Dedifferentiated amniotic fluid mesenchymal stem cell (primary cell): ENCODE measurements at regions not wholly inside any gene's neighbourhood (a gene's known extent, or its start where the extent isn't known, plus 50 kb on each side); places are given as distances from the start of the nearest gene placed in this dataset.
A peak's percentile ranks its signal among the peaks of the same experiment; 100 is the strongest.

ENCODE experiments used
- DNase-seq: peaks from one replicate; pipeline ENCODE4 v3.0.0-alpha.2; 2016; ENCODE audit errors: extremely low spot score

- DNase-seq, result no peak
Measured at GRCh38 chr5:87138091-87138805, 129.4 kb upstream of the RASA1 start.

GRCh38 chr5:87139795-87140194 lies 127.9 kb upstream of the RASA1 start:
- DNase-seq, result no peak

GRCh38 chr5:87141544-87141943 lies 126.1 kb upstream of the RASA1 start:
- DNase-seq, result no peak

- peak; percentile 76 for DNase-seq
Measured at GRCh38 chr5:87145853-87146252, 121.8 kb upstream of the RASA1 start.

GRCh38 chr5:87147441-87147840 lies 120.2 kb upstream of the RASA1 start:
- no peak for DNase-seq

GRCh38 chr5:87150630-87151029 lies 117.1 kb upstream of the RASA1 start:
- no peak for DNase-seq

- DNase-seq, result peak; percentile 19
Measured at GRCh38 chr5:87151547-87151946, 116.1 kb upstream of the RASA1 start.

- no peak for DNase-seq
Measured at GRCh38 chr5:87152886-87153285, 114.8 kb upstream of the RASA1 start.

- no peak for DNase-seq
Measured at GRCh38 chr5:87154191-87154590, 113.5 kb upstream of the RASA1 start.

- DNase-seq, result no peak
Measured at GRCh38 chr5:87155106-87155505, 112.6 kb upstream of the RASA1 start.

GRCh38 chr5:87156631-87157030 lies 111.1 kb upstream of the RASA1 start:
- DNase-seq, result no peak

GRCh38 chr5:87164409-87164808 lies 103.3 kb upstream of the RASA1 start:
- DNase-seq, result no peak

- DNase-seq, result no peak
Measured at GRCh38 chr5:87169300-87169991, 98.2 kb upstream of the RASA1 start.

- DNase-seq, result no peak
Measured at GRCh38 chr5:87170799-87171198, 96.9 kb upstream of the RASA1 start.

- DNase-seq, result no peak
Measured at GRCh38 chr5:87182649-87183048, 85.0 kb upstream of the RASA1 start.

GRCh38 chr5:87183896-87184295 lies 83.8 kb upstream of the RASA1 start:
- no peak for DNase-seq

GRCh38 chr5:87184605-87185004 lies 83.1 kb upstream of the RASA1 start:
- no peak for DNase-seq

GRCh38 chr5:87185838-87186237 lies 81.8 kb upstream of the RASA1 start:
- no peak for DNase-seq

GRCh38 chr5:87188391-87188790 lies 79.3 kb upstream of the RASA1 start:
- no peak for DNase-seq

- no peak for DNase-seq
Measured at GRCh38 chr5:87190041-87190440, 77.6 kb upstream of the RASA1 start.

GRCh38 chr5:87190687-87191086 lies 77.0 kb upstream of the RASA1 start:
- no peak for DNase-seq

GRCh38 chr5:87191645-87192044 lies 76.0 kb upstream of the RASA1 start:
- DNase-seq, result no peak

GRCh38 chr5:87195104-87195591 lies 72.5 kb upstream of the RASA1 start:
- DNase-seq, result peak; percentile 70
